Mesenchymal stem cell (in vitro differentiated cells and primary cell): ENCODE measurements at regions not wholly inside any gene's neighbourhood (a gene's known extent, or its start where the extent isn't known, plus 50 kb on each side); places are given as distances from the start of the nearest gene placed in this dataset.

Experiments
- DNase-seq: peaks from one replicate; pipeline ENCODE4 v3.0.0-alpha.2; 2013
- H2AFZ ChIP-seq: one replicate; pipeline ENCODE4 v1.6.1; 2013; ENCODE audit warnings: low read depth, mild to moderate bottlenecking, control low read depth, inconsistent platforms, low read length, moderate library complexity
- H2AK5ac ChIP-seq: 2 replicates; pipeline ENCODE4 v1.6.1; 2013; ENCODE audit warnings: low read length, moderate library complexity, mild to moderate bottlenecking, inconsistent platforms; ENCODE audit not compliant: severe bottlenecking
- H2BK120ac ChIP-seq: one replicate; pipeline ENCODE4 v1.6.1; 2013; ENCODE audit warnings: low read depth, mild to moderate bottlenecking, inconsistent platforms, low read length, moderate library complexity
- H2BK12ac ChIP-seq, 2 experiments: one replicate each; pipeline ENCODE4 v1.6.1; 2013; ENCODE audit warnings: inconsistent platforms in 2 of 2, low read length in 2 of 2, mild to moderate bottlenecking in 2 of 2, moderate library complexity in 2 of 2, control low read depth in 1 of 2
- H2BK15ac ChIP-seq: one replicate; pipeline ENCODE4 v1.6.1; 2013; ENCODE audit warnings: mild to moderate bottlenecking, low read depth, inconsistent platforms; ENCODE audit not compliant: poor library complexity, severe bottlenecking
- H2BK5ac ChIP-seq: 2 replicates; pipeline ENCODE4 v1.6.1; 2013; ENCODE audit warnings: low read depth, mild to moderate bottlenecking, low read length, control low read depth, inconsistent platforms; ENCODE audit not compliant: poor library complexity, severe bottlenecking
- H3K14ac ChIP-seq, 2 experiments: one replicate each; pipeline ENCODE4 v1.6.1; 2013; ENCODE audit warnings: inconsistent platforms in 2 of 2, low read length in 2 of 2, control low read depth in 1 of 2, mild to moderate bottlenecking in 1 of 2, moderate library complexity in 1 of 2
- H3K18ac ChIP-seq, 2 experiments: one replicate each; pipeline ENCODE4 v1.6.1; 2013; ENCODE audit warnings: inconsistent platforms in 2 of 2, low read length in 2 of 2, control low read depth in 1 of 2, low read depth in 1 of 2, mild to moderate bottlenecking in 1 of 2
- H3K23ac ChIP-seq, 2 experiments: one replicate each; pipeline ENCODE4 v1.6.1; 2013; ENCODE audit warnings: inconsistent platforms in 2 of 2, low read length in 2 of 2, mild to moderate bottlenecking in 2 of 2, moderate library complexity in 2 of 2, control low read depth in 1 of 2
- H3K27ac ChIP-seq: 2 replicates; pipeline ENCODE4 v1.5.1; 2013; ENCODE audit warnings: mild to moderate bottlenecking, moderate library complexity, low read length, control low read depth, inconsistent platforms; ENCODE audit not compliant: poor library complexity, severe bottlenecking
- H3K27me3 ChIP-seq, 2 experiments: 2 replicates each; pipeline versions ENCODE4 v1.6.1 to v1.7.0; 2013; ENCODE audit warnings: low read length in 2 of 2, mild to moderate bottlenecking in 2 of 2, moderate library complexity in 2 of 2, control low read depth in 1 of 2, inconsistent platforms in 1 of 2; ENCODE audit not compliant: control insufficient read depth in 1 of 2, insufficient read depth in 1 of 2
- H3K36me3 ChIP-seq, 2 experiments: 2 replicates each; pipeline versions ENCODE4 v1.6.1 to v1.7.0; 2013; ENCODE audit warnings: low read length in 2 of 2, control low read depth in 1 of 2, inconsistent platforms in 1 of 2, low read depth in 1 of 2, mild to moderate bottlenecking in 1 of 2; ENCODE audit not compliant: insufficient read depth in 2 of 2, control insufficient read depth in 1 of 2
- H3K4ac ChIP-seq, 2 experiments: one replicate each; pipeline ENCODE4 v1.6.1; 2013; ENCODE audit warnings: inconsistent platforms in 2 of 2, low read length in 2 of 2, mild to moderate bottlenecking in 2 of 2, moderate library complexity in 2 of 2, control low read depth in 1 of 2, low read depth in 1 of 2
- H3K4me1 ChIP-seq: 2 replicates; pipeline ENCODE4 v1.6.1; 2013; ENCODE audit warnings: low read depth, low read length, control low read depth; ENCODE audit not compliant: control insufficient read depth, insufficient read depth
- H3K4me2 ChIP-seq: 2 replicates; pipeline ENCODE4 v1.6.1; 2013; ENCODE audit warnings: low read length, mild to moderate bottlenecking, inconsistent platforms; ENCODE audit not compliant: poor library complexity, severe bottlenecking
- H3K4me3 ChIP-seq, 2 experiments: 2 replicates each; pipeline versions ENCODE4 v1.5.1 to v1.7.0; 2013; ENCODE audit warnings: low read length in 2 of 2, mild to moderate bottlenecking in 2 of 2, control low read depth in 1 of 2, low read depth in 1 of 2; ENCODE audit not compliant: insufficient read depth in 1 of 2
- H3K79me1 ChIP-seq: replicated peaks from 2 replicates; pipeline ENCODE4 v1.6.1; 2013; ENCODE audit warnings: mild to moderate bottlenecking, control low read depth, low read length, inconsistent platforms; ENCODE audit not compliant: poor library complexity, severe bottlenecking
- H3K9ac ChIP-seq: 2 replicates; pipeline ENCODE4 v1.7.0; 2013; ENCODE audit warnings: mild to moderate bottlenecking, low read length, moderate library complexity
- H3K9me3 ChIP-seq: 2 replicates; pipeline ENCODE4 v1.7.0; 2013; ENCODE audit warnings: mild to moderate bottlenecking, low read length; ENCODE audit not compliant: control insufficient read depth
- H4K8ac ChIP-seq: one replicate; pipeline ENCODE4 v1.6.1; 2013; ENCODE audit warnings: inconsistent platforms, mild to moderate bottlenecking, low read length, moderate library complexity
- H4K91ac ChIP-seq: one replicate; pipeline ENCODE4 v1.6.1; 2013; ENCODE audit warnings: mild to moderate bottlenecking, low read length, inconsistent platforms
- WGBS: methylation state at CpG from one replicate; pipeline ENCODE4 v1.1.7; 2013; ENCODE audit warnings: mixed read lengths; 5-methylcytosine and 5-hydroxymethylcytosine counted together

DNA sequence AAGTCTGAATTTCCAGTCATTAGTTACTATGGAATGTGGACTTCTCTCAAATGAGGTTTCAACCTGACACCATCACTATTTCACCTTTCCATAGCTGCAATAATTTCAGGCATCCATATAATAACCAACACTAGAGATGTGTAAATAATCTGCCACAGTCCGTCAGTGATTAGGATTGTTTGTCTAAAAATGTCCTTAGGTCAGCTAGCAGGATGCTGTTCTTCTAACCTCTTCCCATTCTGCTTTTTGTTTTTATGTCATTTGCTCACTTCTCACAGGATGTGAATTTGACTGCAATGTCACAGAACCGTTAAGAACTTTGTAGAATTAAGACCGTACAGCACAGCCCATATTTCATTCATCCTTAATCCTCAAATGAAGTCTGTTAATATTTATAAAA is 166.4 kb upstream of the RASA1 start:
- Histone ChIP-seq H3K14ac (no peak overlapping the region), H3K27me3 (no peaks in the 10 kb centered on the region), H2BK120ac (no peak overlapping the region), H2AFZ (no peak overlapping the region), H3K79me1 (no peaks in the 10 kb centered on the region), H3K4ac (no peak overlapping the region), H4K91ac (no peak overlapping the region), H3K4me2 (no peak overlapping the region), H2BK12ac (no peak overlapping the region), H3K9ac (no peak overlapping the region), H3K4me1 (peaks cover 1% of the 10 kb centered on the region), H3K36me3 (no peaks in the 10 kb centered on the region), H3K23ac (no peak overlapping the region), H3K18ac (no peak overlapping the region), H2BK5ac (no peak overlapping the region), H4K8ac (no peak overlapping the region), H3K9me3 (no peaks in the 10 kb centered on the region), H3K4me3 (no peak overlapping the region), H2BK15ac (no peak overlapping the region), H2AK5ac (no peak overlapping the region), H3K27ac (no peak overlapping the region)
- 38% methylated on average over 1 of the region's 3 CpGs for WGBS
- DNase-seq, result no peak

DNA sequence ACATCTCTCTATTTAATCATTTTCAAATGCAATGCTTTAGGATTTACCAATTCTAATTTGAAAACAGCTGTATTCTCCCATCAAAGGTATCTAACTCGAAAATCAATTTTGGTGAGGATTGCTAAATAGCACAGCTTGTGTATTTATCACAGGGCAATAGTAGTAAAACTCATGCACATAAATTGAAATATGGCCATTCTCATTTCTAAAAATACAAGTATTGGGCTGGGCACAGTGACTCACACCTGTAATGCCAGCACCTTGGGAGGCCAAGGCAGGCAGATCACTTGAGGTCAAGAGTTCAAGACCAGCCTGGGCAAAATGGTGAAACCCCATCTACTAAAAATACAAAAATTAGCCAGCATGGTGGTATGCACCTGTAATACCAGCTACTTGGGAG is 164.8 kb upstream of the RASA1 start:
- Histone ChIP-seq H3K27ac (no peak overlapping the region), H3K18ac (no peak overlapping the region), H2BK120ac (no peak overlapping the region), H3K9me3 (no peaks in the 10 kb centered on the region), H3K14ac (no peak overlapping the region), H3K4me2 (no peak overlapping the region), H3K36me3 (no peaks in the 10 kb centered on the region), H3K4me3 (no peak overlapping the region), H3K4ac (no peak overlapping the region), H4K91ac (no peak overlapping the region), H3K4me1 (peaks cover 1% of the 10 kb centered on the region), H3K27me3 (no peaks in the 10 kb centered on the region), H2AFZ (no peak overlapping the region), H3K79me1 (no peaks in the 10 kb centered on the region), H3K23ac (no peak overlapping the region), H2BK15ac (no peak overlapping the region), H2AK5ac (no peak overlapping the region), H3K9ac (no peak overlapping the region), H4K8ac (no peak overlapping the region), H2BK5ac (no peak overlapping the region), H2BK12ac (no peak overlapping the region)
- WGBS, result no CpG with 5 or more reads among the region's 1 CpG
- no peak for DNase-seq

DNA sequence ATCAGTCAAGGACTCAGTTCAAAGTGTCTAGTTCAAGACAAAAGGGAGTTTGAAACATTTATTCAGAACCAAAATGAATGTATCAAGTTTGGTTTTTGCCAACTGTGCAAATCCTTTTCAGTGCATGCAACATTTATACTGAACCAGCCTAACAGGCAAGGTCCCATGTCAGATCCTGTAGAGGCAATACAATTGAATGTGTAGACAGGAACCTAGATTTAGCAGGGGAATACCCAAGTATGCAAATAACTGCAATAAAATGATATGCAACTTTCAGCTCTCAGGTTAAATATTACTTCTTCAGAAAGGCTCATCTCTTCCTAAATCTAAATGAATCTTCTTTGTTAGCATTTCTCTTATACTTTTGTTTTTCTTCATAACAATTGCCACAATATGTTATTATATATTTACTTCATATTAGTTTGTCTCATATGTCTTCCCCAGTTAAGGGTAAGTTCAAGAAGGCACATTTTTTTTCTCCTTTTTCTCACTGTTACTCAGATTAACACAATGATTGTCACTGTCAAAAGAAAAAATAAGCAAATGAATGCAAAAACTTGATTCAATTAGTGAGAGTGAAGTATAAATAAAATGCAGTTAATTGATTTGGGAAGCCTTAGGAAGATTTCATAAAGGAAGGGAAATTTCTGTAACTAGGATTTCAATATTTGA is 163.9 kb upstream of the RASA1 start:
- H2BK12ac ChIP-seq, result no peak overlapping the region
- no peak overlapping the region for H3K18ac ChIP-seq
- no peak overlapping the region for H3K27ac ChIP-seq
- H4K8ac ChIP-seq, result no peak overlapping the region
- no peak overlapping the region for H3K4me3 ChIP-seq
- no peak overlapping the region for H2AFZ ChIP-seq
- no peak overlapping the region for H3K4ac ChIP-seq
- no peak overlapping the region for H3K4me2 ChIP-seq
- no peak overlapping the region for H2BK15ac ChIP-seq
- H3K23ac ChIP-seq, result no peak overlapping the region
- no peaks in the 10 kb centered on the region for H3K79me1 ChIP-seq
- no peak overlapping the region for H2BK120ac ChIP-seq
- peaks cover 1% of the 10 kb centered on the region for H3K4me1 ChIP-seq
- no peak overlapping the region for H2BK5ac ChIP-seq
- no peaks in the 10 kb centered on the region for H3K36me3 ChIP-seq
- no peak overlapping the region for H2AK5ac ChIP-seq
- no peak overlapping the region for H4K91ac ChIP-seq
- no peaks in the 10 kb centered on the region for H3K27me3 ChIP-seq
- no peak for DNase-seq
- no peaks in the 10 kb centered on the region for H3K9me3 ChIP-seq
- no peak overlapping the region for H3K14ac ChIP-seq
- no peak overlapping the region for H3K9ac ChIP-seq

DNA sequence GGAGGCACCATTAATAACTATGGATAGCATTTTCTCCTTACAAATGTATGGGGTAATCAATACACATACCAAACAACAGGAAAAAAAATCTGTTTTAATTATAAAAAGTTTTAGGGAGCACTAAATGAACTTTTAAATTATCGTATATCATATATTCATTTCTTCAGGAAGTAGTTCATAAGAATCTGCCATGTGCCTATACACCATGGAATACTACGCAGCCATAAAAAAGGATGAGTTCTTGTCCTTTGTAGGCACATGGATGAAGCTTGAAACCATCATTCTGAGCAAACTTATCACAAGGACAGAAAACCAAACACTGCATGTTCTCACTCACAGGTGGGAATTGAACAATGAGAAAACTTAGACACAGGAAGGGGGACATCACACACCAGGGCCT is 162.1 kb upstream of the RASA1 start:
- Histone ChIP-seq H4K91ac (no peak overlapping the region), H3K4me1 (peaks cover under 1% of the 10 kb centered on the region), H3K9ac (no peak overlapping the region), H3K79me1 (no peaks in the 10 kb centered on the region), H2BK5ac (no peak overlapping the region), H3K4me2 (no peak overlapping the region), H3K4me3 (no peak overlapping the region), H3K14ac (no peak overlapping the region), H3K18ac (no peak overlapping the region), H2AFZ (no peak overlapping the region), H3K4ac (no peak overlapping the region), H3K23ac (no peak overlapping the region), H3K36me3 (no peaks in the 10 kb centered on the region), H3K9me3 (no peaks in the 10 kb centered on the region), H3K27me3 (no peaks in the 10 kb centered on the region), H4K8ac (no peak overlapping the region), H2BK15ac (no peak overlapping the region), H2AK5ac (no peak overlapping the region), H2BK120ac (no peak overlapping the region), H3K27ac (no peak overlapping the region), H2BK12ac (no peak overlapping the region)
- DNase-seq, result no peak
- WGBS, result 0% methylated on average over 1 of the region's 2 CpGs
